ENCODE measurements at regions not wholly inside any gene's neighbourhood (a gene's known extent, or its start where the extent isn't known, plus 50 kb on each side); places are given as distances from the start of the nearest gene placed in this dataset.

DNA sequence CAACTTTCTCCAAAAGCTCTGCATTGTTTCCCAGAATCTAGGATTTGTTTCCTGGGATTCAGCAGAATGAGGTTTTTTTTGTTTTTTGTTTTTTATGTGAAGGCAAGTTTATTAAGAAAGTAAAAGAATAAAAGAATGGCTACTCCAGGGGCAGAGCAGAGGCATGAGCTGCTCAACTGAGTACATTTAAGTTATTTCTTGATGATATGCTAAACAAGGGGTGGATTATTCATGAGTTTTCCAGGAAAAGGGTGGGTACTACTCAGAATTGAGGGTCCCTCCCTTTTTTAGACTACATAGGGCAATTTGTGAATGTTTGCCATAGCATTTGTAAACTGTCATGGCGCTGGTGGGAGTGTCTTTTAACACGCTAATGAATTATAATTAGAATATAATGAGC lies 292.5 kb upstream of the SGK1 start:
- TF ChIP-seq, protein P1, sequence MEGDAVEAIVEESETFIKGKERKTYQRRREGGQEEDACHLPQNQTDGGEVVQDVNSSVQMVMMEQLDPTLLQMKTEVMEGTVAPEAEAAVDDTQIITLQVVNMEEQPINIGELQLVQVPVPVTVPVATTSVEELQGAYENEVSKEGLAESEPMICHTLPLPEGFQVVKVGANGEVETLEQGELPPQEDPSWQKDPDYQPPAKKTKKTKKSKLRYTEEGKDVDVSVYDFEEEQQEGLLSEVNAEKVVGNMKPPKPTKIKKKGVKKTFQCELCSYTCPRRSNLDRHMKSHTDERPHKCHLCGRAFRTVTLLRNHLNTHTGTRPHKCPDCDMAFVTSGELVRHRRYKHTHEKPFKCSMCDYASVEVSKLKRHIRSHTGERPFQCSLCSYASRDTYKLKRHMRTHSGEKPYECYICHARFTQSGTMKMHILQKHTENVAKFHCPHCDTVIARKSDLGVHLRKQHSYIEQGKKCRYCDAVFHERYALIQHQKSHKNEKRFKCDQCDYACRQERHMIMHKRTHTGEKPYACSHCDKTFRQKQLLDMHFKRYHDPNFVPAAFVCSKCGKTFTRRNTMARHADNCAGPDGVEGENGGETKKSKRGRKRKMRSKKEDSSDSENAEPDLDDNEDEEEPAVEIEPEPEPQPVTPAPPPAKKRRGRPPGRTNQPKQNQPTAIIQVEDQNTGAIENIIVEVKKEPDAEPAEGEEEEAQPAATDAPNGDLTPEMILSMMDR (IDR thresholded peaks at IDR 0.05) = no peak
- TF ChIP-seq POLR2A (IDR thresholded peaks at IDR 0.05) = no peak

All from right lobe of liver (tissue), 4 donors.